Panc1 (cell line): ENCODE measurements at regions not wholly inside any gene's neighbourhood (a gene's known extent, or its start where the extent isn't known, plus 50 kb on each side); places are given as distances from the start of the nearest gene placed in this dataset.

Experiments used
- CTCF ChIP-seq: fragments of 450-650 bp; IDR thresholded peaks from 2 replicates; pipeline ENCODE4 v1.5.1; 2017; ENCODE audit warnings: mild to moderate bottlenecking
- POLR2AphosphoS5 ChIP-seq: IDR thresholded peaks from 2 replicates; pipeline ENCODE4 v1.6.1; 2012; ENCODE audit warnings: mild to moderate bottlenecking, low read depth, low read length, moderate library complexity
- TCF7L2 ChIP-seq: IDR thresholded peaks from 2 replicates; pipeline ENCODE4 v1.6.1; 2011; ENCODE audit warnings: mild to moderate bottlenecking, low read depth, low read length, inconsistent platforms

- TF ChIP-seq CTCF (no peak), POLR2AphosphoS5 (no peak), TCF7L2 (no peak)
Observed at GRCh38 chr17:33463887-33464286, 170.8 kb upstream of the ASIC2 start.
